ENCODE measurements at regions not wholly inside any gene's neighbourhood (a gene's known extent, or its start where the extent isn't known, plus 50 kb on each side); places are given as distances from the start of the nearest gene placed in this dataset.

DNA sequence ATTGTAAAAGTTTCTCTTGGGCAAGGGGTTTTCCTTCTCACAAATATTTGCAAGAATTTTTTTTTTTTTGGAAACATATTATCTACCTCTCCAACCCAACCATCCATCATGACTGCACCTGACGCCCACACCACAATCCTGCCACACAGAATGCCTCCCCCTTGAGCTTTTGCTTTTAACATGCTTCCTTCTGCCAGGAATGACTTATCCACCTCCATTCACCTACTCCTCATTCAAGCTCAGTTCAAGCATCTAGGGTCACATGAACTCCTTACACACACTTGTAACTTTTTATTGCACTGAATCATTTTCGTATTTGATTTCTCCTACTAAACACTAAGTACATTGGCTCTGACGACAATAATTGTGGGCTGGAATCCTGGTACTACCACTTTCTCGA, 660.1 kb upstream of the AUTS2 start:
- TF ChIP-seq CTCF (IDR thresholded peaks at IDR 0.05) (no peak), POLR2AphosphoS5 (IDR thresholded peaks at IDR 0.05) (no peak), POLR2A (IDR thresholded peaks at IDR 0.05) (no peak), EP300 (IDR thresholded peaks at IDR 0.05) (no peak)
